ENCODE measurements at regions not wholly inside any gene's neighbourhood (a gene's known extent, or its start where the extent isn't known, plus 50 kb on each side); places are given as distances from the start of the nearest gene placed in this dataset.

DNA sequence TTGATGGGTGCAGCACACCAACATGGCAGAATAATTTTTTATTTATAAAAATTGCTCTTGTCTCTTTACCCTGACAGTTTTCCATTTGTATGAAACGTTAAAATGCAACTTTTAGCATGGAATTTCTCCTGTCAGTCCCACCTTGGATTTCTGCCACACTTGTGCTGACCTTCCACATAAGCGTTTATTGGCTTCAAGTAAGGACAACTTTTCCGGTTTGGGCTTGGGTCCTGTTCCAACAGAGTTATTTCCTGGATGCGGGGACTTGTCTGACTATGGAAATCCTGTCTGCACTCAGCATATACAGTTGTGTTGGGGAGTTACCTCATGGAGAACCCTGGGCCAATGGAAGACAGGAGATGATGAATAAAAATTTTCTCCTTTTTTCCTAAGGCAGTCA is 294.7 kb downstream of the NAF1 start:
- DNase-seq = no peak
- H3K27ac Mint-ChIP-seq = no peak overlapping the region
- H3K4me3 ChIP-seq (ENCODE audit: low read length) = no peak overlapping the region
- no peak overlapping the region for H3K4me3 Mint-ChIP-seq
- no peaks in the 10 kb centered on the region for H3K27me3 ChIP-seq (ENCODE audit: control insufficient read depth, insufficient read depth, low read length, poor library complexity, severe bottlenecking)
- no peaks in the 10 kb centered on the region for H3K36me3 Mint-ChIP-seq (ENCODE audit: low read depth)
- TF ChIP-seq, protein P1, sequence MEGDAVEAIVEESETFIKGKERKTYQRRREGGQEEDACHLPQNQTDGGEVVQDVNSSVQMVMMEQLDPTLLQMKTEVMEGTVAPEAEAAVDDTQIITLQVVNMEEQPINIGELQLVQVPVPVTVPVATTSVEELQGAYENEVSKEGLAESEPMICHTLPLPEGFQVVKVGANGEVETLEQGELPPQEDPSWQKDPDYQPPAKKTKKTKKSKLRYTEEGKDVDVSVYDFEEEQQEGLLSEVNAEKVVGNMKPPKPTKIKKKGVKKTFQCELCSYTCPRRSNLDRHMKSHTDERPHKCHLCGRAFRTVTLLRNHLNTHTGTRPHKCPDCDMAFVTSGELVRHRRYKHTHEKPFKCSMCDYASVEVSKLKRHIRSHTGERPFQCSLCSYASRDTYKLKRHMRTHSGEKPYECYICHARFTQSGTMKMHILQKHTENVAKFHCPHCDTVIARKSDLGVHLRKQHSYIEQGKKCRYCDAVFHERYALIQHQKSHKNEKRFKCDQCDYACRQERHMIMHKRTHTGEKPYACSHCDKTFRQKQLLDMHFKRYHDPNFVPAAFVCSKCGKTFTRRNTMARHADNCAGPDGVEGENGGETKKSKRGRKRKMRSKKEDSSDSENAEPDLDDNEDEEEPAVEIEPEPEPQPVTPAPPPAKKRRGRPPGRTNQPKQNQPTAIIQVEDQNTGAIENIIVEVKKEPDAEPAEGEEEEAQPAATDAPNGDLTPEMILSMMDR (conservative IDR thresholded peaks at IDR 0.05) = no peak
- no peaks in the 10 kb centered on the region for H3K4me1 ChIP-seq (ENCODE audit: control insufficient read depth, insufficient read depth, low read length)
- H3K9me3 ChIP-seq (ENCODE audit: control insufficient read depth, low read length) = peaks cover 6% of the 10 kb centered on the region
- 94 to 100% methylated on average over 3 to 4 of the region's 4 CpGs for WGBS, 2 experiments (ENCODE audit: insufficient coverage in 1 of 2, insufficient read length in 1 of 2)
- H3K4me1 Mint-ChIP-seq = no peaks in the 10 kb centered on the region
- H3K9me3 Mint-ChIP-seq = peaks cover 4% of the 10 kb centered on the region
- H3K36me3 ChIP-seq (ENCODE audit: control insufficient read depth, insufficient read depth, low read length) = no peaks in the 10 kb centered on the region
- no peak overlapping the region for H3K27ac ChIP-seq (ENCODE audit: low read depth, low read length)
- H3K9ac ChIP-seq (ENCODE audit: extremely low read depth, low read length, poor library complexity, severe bottlenecking) = no peak overlapping the region
- H3K27me3 Mint-ChIP-seq (ENCODE audit: insufficient read depth) = no peaks in the 10 kb centered on the region

DNA sequence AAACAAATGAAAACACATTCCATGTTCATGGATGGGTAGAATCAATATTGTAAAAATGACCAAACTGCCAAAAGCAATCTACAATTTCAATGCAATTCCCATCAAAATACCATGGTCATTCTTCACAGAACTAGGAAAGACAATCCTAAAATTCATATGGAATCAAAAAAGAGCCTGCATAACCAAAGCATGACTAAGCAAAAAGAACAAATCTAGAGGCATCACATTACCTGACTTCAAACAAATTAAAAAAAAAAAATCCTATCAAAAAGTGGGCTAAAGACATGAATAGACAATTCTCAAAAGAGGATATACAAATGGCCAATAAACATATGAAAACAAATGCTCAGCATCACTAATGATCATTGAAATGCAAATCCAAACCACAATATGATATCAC is 297.5 kb downstream of the NAF1 start:
- Histone ChIP-seq H3K4me1 (ENCODE audit: control insufficient read depth, insufficient read depth, low read length) (no peaks in the 10 kb centered on the region), H3K9ac (ENCODE audit: extremely low read depth, low read length, poor library complexity, severe bottlenecking) (no peak overlapping the region), H3K9me3 (ENCODE audit: control insufficient read depth, low read length) (peaks cover 15% of the 10 kb centered on the region), H3K36me3 (ENCODE audit: control insufficient read depth, insufficient read depth, low read length) (no peaks in the 10 kb centered on the region), H3K4me3 (ENCODE audit: low read length) (no peak overlapping the region), H3K27ac (ENCODE audit: low read depth, low read length) (no peak overlapping the region), H3K27me3 (ENCODE audit: control insufficient read depth, insufficient read depth, low read length, poor library complexity, severe bottlenecking) (no peaks in the 10 kb centered on the region)
- TF ChIP-seq, protein P1 (conservative IDR thresholded peaks at IDR 0.05) = no peak
- Mint-ChIP-seq H3K4me3 (no peak overlapping the region), H3K9me3 (peaks cover 8% of the 10 kb centered on the region), H3K27me3 (ENCODE audit: insufficient read depth) (no peaks in the 10 kb centered on the region), H3K27ac (no peak overlapping the region), H3K4me1 (no peaks in the 10 kb centered on the region), H3K36me3 (ENCODE audit: low read depth) (no peaks in the 10 kb centered on the region)
- DNase-seq = no peak

DNA sequence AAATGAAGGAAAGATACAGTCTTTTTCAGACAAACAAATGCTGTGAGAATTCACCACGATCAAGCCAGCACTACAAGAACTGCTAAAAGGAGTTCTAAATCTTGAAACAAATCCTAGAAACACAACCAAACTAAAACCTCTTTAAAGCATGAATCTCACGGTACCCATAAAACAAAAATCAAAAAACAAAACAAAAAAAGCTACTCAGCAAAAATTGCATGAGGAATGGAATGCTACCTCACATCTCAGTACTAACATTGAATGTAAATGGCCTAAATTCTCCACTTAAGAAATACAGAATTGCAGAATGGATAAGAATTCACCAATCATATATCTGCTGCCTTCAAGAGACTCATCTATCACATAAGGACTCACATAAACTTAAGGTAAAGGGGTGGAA is 300.1 kb downstream of the NAF1 start:
- H3K36me3 ChIP-seq (ENCODE audit: control insufficient read depth, insufficient read depth, low read length) = no peaks in the 10 kb centered on the region
- H3K4me3 ChIP-seq (ENCODE audit: low read length) = no peak overlapping the region
- no peaks in the 10 kb centered on the region for H3K4me1 Mint-ChIP-seq
- H3K4me3 Mint-ChIP-seq = no peak overlapping the region
- TF ChIP-seq, protein P1 (conservative IDR thresholded peaks at IDR 0.05) = no peak
- H3K27ac Mint-ChIP-seq = no peak overlapping the region
- no peaks in the 10 kb centered on the region for H3K4me1 ChIP-seq (ENCODE audit: control insufficient read depth, insufficient read depth, low read length)
- no peak overlapping the region for H3K9ac ChIP-seq (ENCODE audit: extremely low read depth, low read length, poor library complexity, severe bottlenecking)
- no peak for DNase-seq
- H3K27me3 Mint-ChIP-seq (ENCODE audit: insufficient read depth) = no peaks in the 10 kb centered on the region
- H3K9me3 ChIP-seq (ENCODE audit: control insufficient read depth, low read length) = peaks cover 15% of the 10 kb centered on the region
- 83% methylated on average over 1 to 2 of the region's 2 CpGs for WGBS, 2 experiments (ENCODE audit: insufficient coverage in 1 of 2, insufficient read length in 1 of 2)
- no peaks in the 10 kb centered on the region for H3K27me3 ChIP-seq (ENCODE audit: control insufficient read depth, insufficient read depth, low read length, poor library complexity, severe bottlenecking)
- H3K36me3 Mint-ChIP-seq (ENCODE audit: low read depth) = no peaks in the 10 kb centered on the region
- H3K9me3 Mint-ChIP-seq = peaks cover 5% of the 10 kb centered on the region
- H3K27ac ChIP-seq (ENCODE audit: low read depth, low read length) = no peak overlapping the region

Measured in endodermal cell (in vitro differentiated cells).